Esophagus squamous epithelium (tissue), 4 donors: ENCODE measurements at regions not wholly inside any gene's neighbourhood (a gene's known extent, or its start where the extent isn't known, plus 50 kb on each side); places are given as distances from the start of the nearest gene placed in this dataset.

Source experiments
- POLR2A ChIP-seq, 4 donors: fragments of 450-650 bp; IDR thresholded peaks; one replicate each; pipeline ENCODE4 v1.6.1; 2017; ENCODE audit warnings: antibody characterized with exemption in 4 of 4, mild to moderate bottlenecking in 4 of 4, moderate library complexity in 3 of 4
- TF ChIP-seq, protein P1 (sequence below), 6 experiments: fragments of 450-650 bp in 4 of 6; fragments of 200-600 bp in 2 of 6; sonication (generic) in 2 of 6; IDR thresholded peaks; one replicate each; pipeline ENCODE4 v1.5.1; 2016 to 2019; ENCODE audit warnings: antibody characterized with exemption in 6 of 6, mild to moderate bottlenecking in 4 of 6, moderate library complexity in 4 of 6

DNA sequence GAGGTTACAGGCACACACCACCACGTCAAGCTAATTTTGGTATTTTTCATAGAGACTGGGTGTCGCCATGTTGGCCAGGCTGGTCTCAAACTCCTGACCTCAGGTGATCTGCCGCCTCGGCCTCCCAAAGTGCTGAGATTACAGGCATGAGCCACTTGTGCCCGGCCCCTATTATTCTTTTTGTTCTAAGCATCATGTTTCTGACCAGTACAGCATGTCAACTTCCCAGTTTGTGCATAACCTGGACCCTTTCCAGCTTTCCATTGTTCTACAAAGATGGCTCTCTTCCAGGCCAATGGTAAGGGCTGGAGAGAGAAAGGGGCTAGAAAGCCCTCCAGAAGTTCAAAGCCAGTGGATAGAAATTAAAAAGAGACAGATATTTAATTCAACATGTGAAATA, 91.3 kb upstream of the TNFAIP3 start:
- no peak for TF ChIP-seq POLR2A (IDR thresholded peaks at IDR 0.05)
- TF ChIP-seq, protein P1, sequence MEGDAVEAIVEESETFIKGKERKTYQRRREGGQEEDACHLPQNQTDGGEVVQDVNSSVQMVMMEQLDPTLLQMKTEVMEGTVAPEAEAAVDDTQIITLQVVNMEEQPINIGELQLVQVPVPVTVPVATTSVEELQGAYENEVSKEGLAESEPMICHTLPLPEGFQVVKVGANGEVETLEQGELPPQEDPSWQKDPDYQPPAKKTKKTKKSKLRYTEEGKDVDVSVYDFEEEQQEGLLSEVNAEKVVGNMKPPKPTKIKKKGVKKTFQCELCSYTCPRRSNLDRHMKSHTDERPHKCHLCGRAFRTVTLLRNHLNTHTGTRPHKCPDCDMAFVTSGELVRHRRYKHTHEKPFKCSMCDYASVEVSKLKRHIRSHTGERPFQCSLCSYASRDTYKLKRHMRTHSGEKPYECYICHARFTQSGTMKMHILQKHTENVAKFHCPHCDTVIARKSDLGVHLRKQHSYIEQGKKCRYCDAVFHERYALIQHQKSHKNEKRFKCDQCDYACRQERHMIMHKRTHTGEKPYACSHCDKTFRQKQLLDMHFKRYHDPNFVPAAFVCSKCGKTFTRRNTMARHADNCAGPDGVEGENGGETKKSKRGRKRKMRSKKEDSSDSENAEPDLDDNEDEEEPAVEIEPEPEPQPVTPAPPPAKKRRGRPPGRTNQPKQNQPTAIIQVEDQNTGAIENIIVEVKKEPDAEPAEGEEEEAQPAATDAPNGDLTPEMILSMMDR (IDR thresholded peaks at IDR 0.05), result no peak
